HepG2 (cell line): ENCODE measurements at regions not wholly inside any gene's neighbourhood (a gene's known extent, or its start where the extent isn't known, plus 50 kb on each side); places are given as distances from the start of the nearest gene placed in this dataset.
A peak's percentile ranks its signal among the peaks of the same experiment; 100 is the strongest.

Source experiments
- ATAC-seq: fragments of 200-7000 bp; cut with Tn5 transposase; 3 replicates; pipeline ENCODE4 v1.9.1; 2020; ENCODE audit warnings: mild to moderate bottlenecking, moderate library complexity
- BruUV-seq: library from RNA; stranded (reverse); fragments of 400-500 nt; replicated peaks from 2 replicates; lab custom pipeline; 2021; lab: Mats Ljungman, UMichigan
- CTCF ChIA-PET: fragments of 300-600 bp; formaldehyde crosslinking; extraction: SDS; loops from one replicate; lab custom pipeline; 2021; ENCODE audit warnings: low total read pairs, inconsistent platforms, low intra/inter-chr PET ratio; lab: Yijun Ruan, JAX
- POLR2A ChIA-PET: fragments of 350-600 bp; sonication (Branson Sonifier 250); formaldehyde crosslinking; loops from one replicate; lab custom pipeline; 2020; ENCODE audit warnings: antibody characterized with exemption, inconsistent platforms; lab: Yijun Ruan, JAX
- DNase-seq: peaks from one replicate; pipeline ENCODE4 v3.0.0-alpha.2; 2015; ENCODE audit warnings: low spot score
- FAIRE-seq: peaks from 3 replicates; lab custom pipeline; 2011; peaks lifted over from hg19 to GRCh38; lab: Jason Lieb, UNC
- H2AFZ ChIP-seq: one replicate; pipeline ENCODE4 v1.6.1; 2011; ENCODE audit warnings: low read length, inconsistent platforms
- H3K27ac ChIP-seq: fragments of 300-600 bp; 3 replicates; pipeline ENCODE4 v1.8.0; 2011; ENCODE audit warnings: mixed run types, mild to moderate bottlenecking, mixed read lengths, low read length, inconsistent platforms; ENCODE audit not compliant: insufficient read depth; ENCODE audit errors: extremely low read length
- H3K27me3 ChIP-seq, 2 experiments: fragments of 200-600 bp in 1 of 2; 2 replicates in 1 of 2; 3 replicates in 1 of 2; pipeline versions ENCODE4 v1.6.0 to v1.8.0; 2011; ENCODE audit warnings: low read length in 2 of 2, mild to moderate bottlenecking in 2 of 2, moderate library complexity in 2 of 2, inconsistent platforms in 1 of 2; ENCODE audit not compliant: insufficient read depth in 2 of 2, control insufficient read depth in 1 of 2
- H3K36me3 ChIP-seq, 2 experiments: fragments of 200-600 bp in 1 of 2; replicated peaks in 1 of 2; 2 replicates in 1 of 2; 3 replicates in 1 of 2; pipeline versions ENCODE4 v1.5.1 to v1.8.0; 2011; ENCODE audit warnings: low read length in 2 of 2, inconsistent platforms in 1 of 2; ENCODE audit not compliant: insufficient read depth in 2 of 2, control insufficient read depth in 1 of 2
- H3K4me1 ChIP-seq: 2 replicates; pipeline ENCODE4 v1.5.1; 2012; ENCODE audit warnings: low read length, inconsistent platforms; ENCODE audit not compliant: insufficient read depth
- H3K4me2 ChIP-seq: 2 replicates; pipeline ENCODE4 v1.6.0; 2011; ENCODE audit warnings: low read depth, low read length, inconsistent platforms
- H3K4me3 ChIP-seq, 3 experiments: fragments of 200-600 bp in 1 of 3; sonication (generic), shearing (Covaris generic) in 1 of 3; replicated peaks in 1 of 3; 2 replicates each; pipeline ENCODE4 v1.5.1; 2011 to 2016; ENCODE audit warnings: low read length in 3 of 3, inconsistent platforms in 2 of 3, low read depth in 2 of 3, mild to moderate bottlenecking in 2 of 3, control low read depth in 1 of 3, mixed read lengths in 1 of 3; ENCODE audit not compliant: insufficient read depth in 1 of 3
- H3K79me2 ChIP-seq: one replicate; pipeline ENCODE4 v1.6.1; 2011; ENCODE audit warnings: low read length, inconsistent platforms; ENCODE audit not compliant: insufficient read depth
- H3K9ac ChIP-seq: 2 replicates; pipeline ENCODE4 v1.6.0; 2011; ENCODE audit warnings: mild to moderate bottlenecking, low read depth, low read length, inconsistent platforms; ENCODE audit not compliant: insufficient read depth
- H3K9me3 ChIP-seq: 2 replicates; pipeline ENCODE4 v1.5.1; 2012; ENCODE audit warnings: mild to moderate bottlenecking, low read length
- H4K20me1 ChIP-seq: 2 replicates; pipeline ENCODE4 v1.6.0; 2011; ENCODE audit warnings: inconsistent platforms, mild to moderate bottlenecking, low read length, moderate library complexity; ENCODE audit not compliant: insufficient read depth
- CEBPB ChIP-seq: IDR thresholded peaks from 2 replicates; pipeline ENCODE4 v1.6.1; 2011; ENCODE audit warnings: low read depth, low read length, improper control_type of control experiment, borderline replicate concordance
- DNMT1 ChIP-seq: sonication (generic); formaldehyde crosslinking; IDR thresholded peaks from 2 replicates; pipeline ENCODE4 v1.5.1; 2020; ENCODE audit warnings: mild to moderate bottlenecking, missing genetic modification reagents
- ESRRA ChIP-seq: sonication (generic); formaldehyde crosslinking; IDR thresholded peaks from 2 replicates; pipeline ENCODE4 v1.5.1; 2020; ENCODE audit warnings: mild to moderate bottlenecking, low read depth, missing genetic modification reagents
- FIP1L1 ChIP-seq: fragments of 200-400 bp; formaldehyde crosslinking; IDR thresholded peaks from 2 replicates; pipeline ENCODE4 v1.6.1; 2018; ENCODE audit warnings: low read depth, mild to moderate bottlenecking, low read length, moderate library complexity, borderline replicate concordance; ENCODE audit not compliant: insufficient read depth
- GFI1 ChIP-seq: sonication (generic); formaldehyde crosslinking; IDR thresholded peaks from 2 replicates; pipeline ENCODE4 v1.5.0; 2020; ENCODE audit warnings: missing genetic modification reagents, mild to moderate bottlenecking, borderline replicate concordance
- GMEB2 ChIP-seq: IDR thresholded peaks from 2 replicates; pipeline ENCODE4 v1.6.1; 2016; ENCODE audit warnings: missing biosample characterization, missing genetic modification reagents, low read depth
- JUNB ChIP-seq: sonication (generic); formaldehyde crosslinking; IDR thresholded peaks from 2 replicates; pipeline ENCODE4 v1.8.0; 2022; ENCODE audit warnings: missing genetic modification reagents, mild to moderate bottlenecking, borderline replicate concordance
- MATR3 ChIP-seq: sonication (generic); formaldehyde crosslinking; IDR thresholded peaks from 2 replicates; pipeline ENCODE4 v1.4.0; 2020; ENCODE audit warnings: missing genetic modification reagents
- MED13 ChIP-seq: sonication (generic); formaldehyde crosslinking; IDR thresholded peaks from 2 replicates; pipeline ENCODE4 v1.5.0; 2020; ENCODE audit warnings: missing genetic modification reagents
- RAD51 ChIP-seq: fragments of 450-650 bp; IDR thresholded peaks from 2 replicates; pipeline ENCODE4 v1.6.1; 2016; ENCODE audit warnings: borderline replicate concordance
- ZNF570 ChIP-seq: sonication (generic); formaldehyde crosslinking; IDR thresholded peaks from 2 replicates; pipeline ENCODE4 v1.4.0; 2020; ENCODE audit warnings: mild to moderate bottlenecking, missing genetic modification reagents, borderline replicate concordance
- ZNF772 ChIP-seq: sonication (generic); formaldehyde crosslinking; IDR thresholded peaks from 2 replicates; pipeline ENCODE4 v1.5.0; 2020; ENCODE audit warnings: mild to moderate bottlenecking, missing genetic modification reagents
- WGBS: methylation state at CpG from one replicate; pipeline ENCODE4 v1.1.6; 2017; ENCODE audit warnings: low lambda C conversion rate; 5-methylcytosine and 5-hydroxymethylcytosine counted together
- in situ Hi-C: cut with HindIII; loops from 2 replicates; pipeline ENCODE4 v1.10.0; 2017; ENCODE audit warnings: low pct_unique_long_range_greater_than_20kb; ENCODE audit not compliant: extremely low pct_ligation_motif_present
- intact Hi-C: fragments of 100-400 bp; cut with micrococcal nuclease; formaldehyde crosslinking; loops from one replicate; pipeline ENCODE4 v1.10.0; 2022; ENCODE audit not compliant: unreplicated experiment
- TF ChIP-seq, protein P1 (sequence below): IDR thresholded peaks from 2 replicates; pipeline ENCODE4 v1.6.1; 2016; ENCODE audit warnings: low read depth, borderline replicate concordance
- TF ChIP-seq, protein P2 (sequence below): sonication (generic); formaldehyde crosslinking; IDR thresholded peaks from 2 replicates; pipeline ENCODE4 v1.4.0; 2020; ENCODE audit warnings: mild to moderate bottlenecking, low read depth, missing genetic modification reagents
- TF ChIP-seq, protein P3 (sequence below): sonication (generic); formaldehyde crosslinking; IDR thresholded peaks from 2 replicates; pipeline ENCODE4 v1.8.0; 2022; ENCODE audit warnings: mild to moderate bottlenecking, missing genetic modification reagents, borderline replicate concordance

DNA sequence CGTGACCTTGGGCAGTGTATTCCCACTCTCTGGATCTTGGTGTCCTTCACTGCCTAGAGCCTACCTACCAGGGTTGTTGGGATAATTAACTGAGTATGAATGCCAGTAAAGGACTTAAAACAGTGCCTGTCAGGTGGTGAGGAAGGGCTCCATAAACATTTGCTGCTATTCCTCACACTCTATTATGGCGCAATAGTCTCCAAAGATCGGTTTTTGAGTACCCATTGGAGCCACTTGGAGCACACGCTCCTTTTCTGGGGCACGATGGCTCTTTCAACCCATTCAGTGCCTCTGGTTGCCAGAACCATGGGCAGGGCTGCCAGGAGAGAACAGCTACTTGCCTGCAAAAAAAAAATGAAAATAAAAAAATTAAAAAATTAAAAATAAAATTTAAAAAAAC lies 296.6 kb upstream of the PPARGC1A start:
- FAIRE-seq (no peak), DNase-seq (no peak), ATAC-seq (no peak)
- no peaks in the 10 kb centered on the region for H3K4me1 ChIP-seq
- in situ Hi-C loops = no loop called here
- no peaks in the 10 kb centered on the region for H3K36me3 ChIP-seq
- no peaks in the 10 kb centered on the region for H3K79me2 ChIP-seq
- POLR2A ChIA-PET = no interaction called here
- BruUV-seq = no TSS peak
- CTCF ChIA-PET = no interaction called here
- H3K27me3 ChIP-seq = no peaks in the 10 kb centered on the region
- H3K4me3 ChIP-seq = no peak overlapping the region
- no peak overlapping the region for H3K27ac ChIP-seq
- intact Hi-C loops = no loop called here
- H4K20me1 ChIP-seq = no peaks in the 10 kb centered on the region
- no peak overlapping the region for H2AFZ ChIP-seq
- no peak overlapping the region for H3K9ac ChIP-seq
- TF ChIP-seq GMEB2 (CRISPR knock-in tag) = no peak
- peak; percentile 58; the same call in 1 of the 2 replicates for TF ChIP-seq CEBPB
- WGBS = 58% methylated on average over 5 of the region's 5 CpGs
- no peaks in the 10 kb centered on the region for H3K9me3 ChIP-seq
- H3K4me2 ChIP-seq = no peak overlapping the region

- ChIA-PET POLR2A (no interaction called here), CTCF (no interaction called here)
- in situ Hi-C loops = no loop called here
- Histone ChIP-seq H3K9ac (no peak overlapping the region), H3K4me3 (no peak overlapping the region), H3K4me2 (no peak overlapping the region), H2AFZ (no peak overlapping the region), H3K27me3 (no peaks in the 10 kb centered on the region), H4K20me1 (no peaks in the 10 kb centered on the region), H3K4me1 (no peaks in the 10 kb centered on the region), H3K27ac (no peak overlapping the region), H3K79me2 (no peaks in the 10 kb centered on the region), H3K9me3 (no peaks in the 10 kb centered on the region), H3K36me3 (no peaks in the 10 kb centered on the region)
- ATAC-seq (no peak), DNase-seq (no peak), FAIRE-seq (no peak)
- WGBS = 4% methylated on average over 2 of the region's 2 CpGs
- intact Hi-C loops = no loop called here
- BruUV-seq = no TSS peak
- TF ChIP-seq FIP1L1 (no peak), RAD51 (no peak), ZNF570 (CRISPR knock-in tag) (no peak), ESRRA (CRISPR knock-in tag) (no peak), MATR3 (CRISPR knock-in tag) (no peak), GFI1 (CRISPR knock-in tag) (no peak), ZNF772 (CRISPR knock-in tag) (no peak), DNMT1 (CRISPR knock-in tag) (no peak), MED13 (no peak), JUNB (no peak)
- TF ChIP-seq, protein P1, sequence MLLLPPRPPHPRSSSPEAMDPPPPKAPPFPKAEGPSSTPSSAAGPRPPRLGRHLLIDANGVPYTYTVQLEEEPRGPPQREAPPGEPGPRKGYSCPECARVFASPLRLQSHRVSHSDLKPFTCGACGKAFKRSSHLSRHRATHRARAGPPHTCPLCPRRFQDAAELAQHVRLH (CRISPR knock-in tag) = no peak
- TF ChIP-seq, protein P2, sequence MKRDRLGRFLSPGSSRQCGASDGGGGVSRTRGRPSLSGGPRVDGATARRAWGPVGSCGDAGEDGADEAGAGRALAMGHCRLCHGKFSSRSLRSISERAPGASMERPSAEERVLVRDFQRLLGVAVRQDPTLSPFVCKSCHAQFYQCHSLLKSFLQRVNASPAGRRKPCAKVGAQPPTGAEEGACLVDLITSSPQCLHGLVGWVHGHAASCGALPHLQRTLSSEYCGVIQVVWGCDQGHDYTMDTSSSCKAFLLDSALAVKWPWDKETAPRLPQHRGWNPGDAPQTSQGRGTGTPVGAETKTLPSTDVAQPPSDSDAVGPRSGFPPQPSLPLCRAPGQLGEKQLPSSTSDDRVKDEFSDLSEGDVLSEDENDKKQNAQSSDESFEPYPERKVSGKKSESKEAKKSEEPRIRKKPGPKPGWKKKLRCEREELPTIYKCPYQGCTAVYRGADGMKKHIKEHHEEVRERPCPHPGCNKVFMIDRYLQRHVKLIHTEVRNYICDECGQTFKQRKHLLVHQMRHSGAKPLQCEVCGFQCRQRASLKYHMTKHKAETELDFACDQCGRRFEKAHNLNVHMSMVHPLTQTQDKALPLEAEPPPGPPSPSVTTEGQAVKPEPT (CRISPR knock-in tag) = no peak
- TF ChIP-seq, protein P3, sequence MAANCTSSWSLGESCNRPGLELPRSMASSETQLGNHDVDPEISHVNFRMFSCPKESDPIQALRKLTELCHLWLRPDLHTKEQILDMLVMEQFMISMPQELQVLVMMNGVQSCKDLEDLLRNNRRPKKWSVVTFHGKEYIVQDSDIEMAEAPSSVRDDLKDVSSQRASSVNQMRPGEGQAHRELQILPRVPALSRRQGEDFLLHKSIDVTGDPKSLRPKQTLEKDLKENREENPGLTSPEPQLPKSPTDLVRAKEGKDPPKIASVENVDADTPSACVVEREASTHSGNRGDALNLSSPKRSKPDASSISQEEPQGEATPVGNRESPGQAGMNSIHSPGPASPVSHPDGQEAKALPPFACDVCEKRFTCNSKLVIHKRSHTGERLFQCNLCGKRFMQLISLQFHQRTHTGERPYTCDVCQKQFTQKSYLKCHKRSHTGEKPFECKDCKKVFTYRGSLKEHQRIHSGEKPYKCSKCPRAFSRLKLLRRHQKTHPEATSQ = no peak
Observed at GRCh38 chr4:24181005-24181404, 291.2 kb upstream of the PPARGC1A start.
